Nephron progenitor cell (in vitro differentiated cells): ENCODE measurements at regions not wholly inside any gene's neighbourhood (a gene's known extent, or its start where the extent isn't known, plus 50 kb on each side); places are given as distances from the start of the nearest gene placed in this dataset.

Source experiments
- DNase-seq: peaks from one replicate; pipeline ENCODE4 v3.0.0; 2021
- H3K27ac Mint-ChIP-seq: 2 replicates; pipeline ENCODE4 v1.8.0; 2021; ENCODE audit warnings: mild to moderate bottlenecking, moderate library complexity, mixed read lengths
- H3K27me3 Mint-ChIP-seq: 2 replicates; pipeline ENCODE4 v1.8.0; 2021; ENCODE audit warnings: mild to moderate bottlenecking, low read depth, mixed read lengths; ENCODE audit not compliant: poor library complexity
- H3K36me3 Mint-ChIP-seq: 2 replicates; pipeline ENCODE4 v1.8.0; 2021; ENCODE audit warnings: low read depth, mixed read lengths
- H3K4me1 Mint-ChIP-seq: 2 replicates; pipeline ENCODE4 v1.8.0; 2021; ENCODE audit warnings: mixed read lengths
- H3K4me3 Mint-ChIP-seq: 2 replicates; pipeline ENCODE4 v1.8.0; 2021; ENCODE audit warnings: mild to moderate bottlenecking, moderate library complexity, mixed read lengths
- H3K9me3 Mint-ChIP-seq: 2 replicates; pipeline ENCODE4 v1.8.0; 2021; ENCODE audit warnings: mild to moderate bottlenecking, moderate library complexity, mixed read lengths
- CTCF ChIP-seq: fragments of 200-600 bp; sonication (generic); IDR thresholded peaks from 2 replicates; pipeline ENCODE4 v1.5.0; 2021; ENCODE audit warnings: antibody characterized with exemption

- no peak for DNase-seq
- no peak for TF ChIP-seq CTCF
- Mint-ChIP-seq H3K27ac (no peak overlapping the region), H3K27me3 (no peaks in the 10 kb centered on the region), H3K36me3 (peaks cover 10% of the 10 kb centered on the region), H3K4me1 (peaks cover 17% of the 10 kb centered on the region), H3K9me3 (peaks cover 43% of the 10 kb centered on the region), H3K4me3 (no peak overlapping the region)
Measured at GRCh38 chr2:13649918-13650317, 933.2 kb downstream of the TRIB2 start.

- H3K27me3 Mint-ChIP-seq: no peaks in the 10 kb centered on the region
- H3K36me3 Mint-ChIP-seq: peaks cover 10% of the 10 kb centered on the region
- H3K4me1 Mint-ChIP-seq: peaks cover 17% of the 10 kb centered on the region
- no peak overlapping the region for H3K27ac Mint-ChIP-seq
- TF ChIP-seq CTCF: peak; percentile 11
- peaks cover 39% of the 10 kb centered on the region for H3K9me3 Mint-ChIP-seq
- no peak overlapping the region for H3K4me3 Mint-ChIP-seq
- no peak for DNase-seq
Measured at GRCh38 chr2:13650586-13651180, 933.9 kb downstream of the TRIB2 start.

GRCh38 chr2:13651684-13652131 is 935.0 kb downstream of the TRIB2 start:
- no peak for DNase-seq
- Mint-ChIP-seq H3K4me1 (peaks cover 17% of the 10 kb centered on the region), H3K4me3 (no peak overlapping the region), H3K27ac (no peak overlapping the region), H3K27me3 (no peaks in the 10 kb centered on the region), H3K36me3 (peaks cover 10% of the 10 kb centered on the region), H3K9me3 (peaks cover 32% of the 10 kb centered on the region)
- no peak for TF ChIP-seq CTCF

GRCh38 chr2:13652531-13653313 is 936.0 kb downstream of the TRIB2 start:
- TF ChIP-seq CTCF: no peak

GRCh38 chr2:13654416-13654815 is 937.7 kb downstream of the TRIB2 start:
- no peaks in the 10 kb centered on the region for H3K4me1 Mint-ChIP-seq
- DNase-seq: no peak
- H3K4me3 Mint-ChIP-seq: no peak overlapping the region
- H3K27ac Mint-ChIP-seq: no peak overlapping the region
- no peaks in the 10 kb centered on the region for H3K27me3 Mint-ChIP-seq
- no peak for TF ChIP-seq CTCF
- peaks cover 10% of the 10 kb centered on the region for H3K36me3 Mint-ChIP-seq
- peaks cover 26% of the 10 kb centered on the region for H3K9me3 Mint-ChIP-seq

More at GRCh38 chr2:13652531-13653313, 936.0 kb downstream of the TRIB2 start:
- DNase-seq: no peak
- Mint-ChIP-seq H3K27me3 (no peaks in the 10 kb centered on the region), H3K4me3 (no peak overlapping the region), H3K27ac (no peak overlapping the region), H3K9me3 (peaks cover 32% of the 10 kb centered on the region), H3K4me1 (peaks cover 13% of the 10 kb centered on the region), H3K36me3 (peaks cover 10% of the 10 kb centered on the region)
